HL-60 (cell line): ENCODE measurements at regions not wholly inside any gene's neighbourhood (a gene's known extent, or its start where the extent isn't known, plus 50 kb on each side); places are given as distances from the start of the nearest gene placed in this dataset.
"Not testable (repeated sequence)": the region's sequence is repeated elsewhere in the genome, so short reads cannot be mapped to it uniquely, and the experiment has no call there.

Source experiments
- DNase-seq, 2 experiments: peaks; one replicate each; pipeline ENCODE4 v3.0.0-alpha.2; 2010 to 2020; ENCODE audit warnings: low read depth in 1 of 2, low spot score in 1 of 2
- H3K27ac ChIP-seq: fragments of 250-450 bp; sonication (Bioruptor Pico); replicated peaks from 2 replicates; pipeline ENCODE4 v1.5.1; 2020; ENCODE audit warnings: mild to moderate bottlenecking, moderate library complexity
- H3K27me3 ChIP-seq: fragments of 250-450 bp; sonication (Bioruptor Pico); 2 replicates; pipeline ENCODE4 v1.5.1; 2021; ENCODE audit warnings: mild to moderate bottlenecking, moderate library complexity; ENCODE audit not compliant: insufficient read depth, poor library complexity, severe bottlenecking
- H3K4me3 ChIP-seq: replicated peaks from 2 replicates; pipeline ENCODE4 v1.5.1; 2011; ENCODE audit warnings: mild to moderate bottlenecking, control low read depth, low read length; ENCODE audit not compliant: insufficient read depth
- CTCF ChIP-seq: IDR thresholded peaks from one replicate; pipeline ENCODE4 v1.5.1; 2011; ENCODE audit warnings: low read length, control low read depth, inconsistent platforms; ENCODE audit not compliant: insufficient read depth
- GABPA ChIP-seq: IDR thresholded peaks from 2 replicates; pipeline ENCODE4 v1.6.1; 2012; ENCODE audit warnings: low read depth
- POLR2AphosphoS5 ChIP-seq: IDR thresholded peaks from 2 replicates; pipeline ENCODE4 v1.6.1; 2012; ENCODE audit warnings: low read depth
- REST ChIP-seq: IDR thresholded peaks from 2 replicates; pipeline ENCODE4 v1.6.1; 2012; ENCODE audit warnings: low read depth; ENCODE audit not compliant: insufficient replicate concordance
- SPI1 ChIP-seq: IDR thresholded peaks from 2 replicates; pipeline ENCODE4 v1.6.1; 2012; ENCODE audit warnings: low read depth, mild to moderate bottlenecking, borderline replicate concordance

- H3K27me3 ChIP-seq = no peaks in the 10 kb centered on the region
- TF ChIP-seq POLR2AphosphoS5 = no peak
- no peak for TF ChIP-seq CTCF
- no peak for TF ChIP-seq REST
- TF ChIP-seq SPI1 = no peak
- TF ChIP-seq GABPA = no peak
- DNase-seq = no peak
- H3K27ac ChIP-seq = no peak overlapping the region
- H3K4me3 ChIP-seq = no peak overlapping the region
These were observed 177.3 kb downstream of the DKK1 start for GRCh38 chr10:52491246-52491995.

GRCh38 chr10:52499281-52499680 is 185.2 kb downstream of the DKK1 start:
- TF ChIP-seq SPI1 = no peak
- DNase-seq = no peak
- Histone ChIP-seq H3K4me3 (no peak overlapping the region), H3K27me3 (no peaks in the 10 kb centered on the region), H3K27ac (no peak overlapping the region)

- H3K27me3 ChIP-seq = no peaks in the 10 kb centered on the region
- no peak overlapping the region for H3K4me3 ChIP-seq
- no peak overlapping the region for H3K27ac ChIP-seq
- TF ChIP-seq SPI1 (no peak), CTCF (no peak), REST (no peak), POLR2AphosphoS5 (no peak), GABPA (no peak)
- no peak for DNase-seq
These were observed 186.4 kb downstream of the DKK1 start for GRCh38 chr10:52500476-52500875.

- H3K27ac ChIP-seq = no peak overlapping the region
- no peaks in the 10 kb centered on the region for H3K27me3 ChIP-seq
- no peak overlapping the region for H3K4me3 ChIP-seq
- DNase-seq = no peak
- TF ChIP-seq REST = no peak
- no peak for TF ChIP-seq CTCF
- no peak for TF ChIP-seq SPI1
- TF ChIP-seq POLR2AphosphoS5 = no peak
- no peak for TF ChIP-seq GABPA
These were observed 188.2 kb downstream of the DKK1 start for GRCh38 chr10:52502237-52502636.

- not testable (repeated sequence) for H3K4me3 ChIP-seq, H3K27me3 ChIP-seq, DNase-seq, H3K27ac ChIP-seq
These were observed 191.3 kb downstream of the DKK1 start for GRCh38 chr10:52505341-52505740.
